Heart left ventricle (tissue), 16 donors: ENCODE measurements at regions not wholly inside any gene's neighbourhood (a gene's known extent, or its start where the extent isn't known, plus 50 kb on each side); places are given as distances from the start of the nearest gene placed in this dataset.

Experiments
- ATAC-seq, 4 donors: fragments of 200-7000 bp; cut with Tn5 transposase; one replicate each; pipeline ENCODE4 v1.9.1; 2020 to 2022; ENCODE audit warnings: moderate library complexity in 4 of 4, mild to moderate bottlenecking in 3 of 4, moderate number of reproducible peaks in 1 of 4
- DNase-seq, 5 donors: peaks; one replicate each; pipeline ENCODE4 v3.0.0-alpha.2; 2020
- H3K27ac ChIP-seq, 12 donors: fragments of 200-600 bp; sonication (generic) in 4 of 12; one replicate each; pipeline versions ENCODE4 v1.5.0 to v1.8.0; 2016 to 2022; ENCODE audit warnings: mild to moderate bottlenecking in 2 of 12
- H3K27me3 ChIP-seq, 9 donors: fragments of 200-600 bp; sonication (generic) in 2 of 9; one replicate each; pipeline versions ENCODE4 v1.5.1 to v1.8.0; 2016 to 2022; ENCODE audit warnings: mild to moderate bottlenecking in 3 of 9
- H3K36me3 ChIP-seq, 9 donors: fragments of 200-600 bp; sonication (generic) in 2 of 9; one replicate each; pipeline versions ENCODE4 v1.5.0 to v1.8.0; 2018 to 2022; ENCODE audit warnings: mild to moderate bottlenecking in 2 of 9
- H3K4me1 ChIP-seq, 12 donors: fragments of 200-600 bp; sonication (generic) in 4 of 12; one replicate each; pipeline versions ENCODE4 v1.5.0 to v1.8.0; 2016 to 2022; ENCODE audit warnings: mild to moderate bottlenecking in 3 of 12
- H3K4me3 ChIP-seq, 12 donors: fragments of 200-600 bp; sonication (generic) in 4 of 12; one replicate each; pipeline versions ENCODE4 v1.5.0 to v1.8.0; 2017 to 2022; ENCODE audit warnings: mild to moderate bottlenecking in 9 of 12, moderate library complexity in 4 of 12
- H3K9me3 ChIP-seq, 12 donors: fragments of 200-600 bp; sonication (generic) in 4 of 12; one replicate each; pipeline versions ENCODE4 v1.5.0 to v1.8.0; 2016 to 2022; ENCODE audit warnings: mild to moderate bottlenecking in 1 of 12
- POLR2A ChIP-seq, 2 donors: fragments of 450-650 bp; IDR thresholded peaks; one replicate each; pipeline ENCODE4 v1.6.1; 2017; ENCODE audit warnings: antibody characterized with exemption in 2 of 2, mild to moderate bottlenecking in 2 of 2, moderate library complexity in 2 of 2
- WGBS, 4 donors: extraction: QIAGEN DNeasy Blood & Tissue Kit in 2 of 4; methylation state at CpG; one replicate each; pipeline versions ENCODE4 v1.1.5 to v1.1.7; 2013 to 2018; 5-methylcytosine and 5-hydroxymethylcytosine counted together
- intact Hi-C, 10 donors: fragments of 100-400 bp; cut with DNase I; formaldehyde crosslinking; loops; one replicate each; pipeline versions ENCODE4 v1.11.1 to v1.14.2; 2022
- TF ChIP-seq, protein P1 (sequence below), 12 donors: fragments of 200-600 bp; sonication (generic) in 4 of 12; IDR thresholded peaks; one replicate each; pipeline versions ENCODE4 v1.5.0 to v1.8.0; 2018 to 2022; ENCODE audit warnings: antibody characterized with exemption in 12 of 12, mild to moderate bottlenecking in 5 of 12
- donor health status: ischemic (EF 13 %, LVEDD 7.1; RV severe dilation, severe dysfunction).
- donor health status: healthy with polysubstance abuse.
- donor health status: DM: no; HTN: yes; CAD: no.
- donor health status: DM: no; HTN: no; CAD: no.
- donor health status: ischemic (EF 25% LVEDD 6.9; RV normal size, moderate dysfunction).
- donor health status: ischemic (EF 25% LVEDD 5.7; RV mildly dilated, moderate dysfunction).
- donor health status: healthy.
- donor health status: DM: yes; HTN: yes; CAD: no.
- donor health status: ischemic (EF 35%, LVEDD 5.7; RV mildly dilated, moderate dysfunction).
- donor health status: nonischemic (EF 11% LVEDD 7.7; RV severe dilation, severe dysfunction).
- donor health status: DM: yes; HTN: yes; CAD: no.
- donor health status: PGD.
- donor health status: ischemic (EF 29% LVEDD 5.4; RV normal size, mild dysfunction).
- donor health status: nonischemic (EF 23%, LVEDD 6.1; RV moderate dilation, normal function).

DNA sequence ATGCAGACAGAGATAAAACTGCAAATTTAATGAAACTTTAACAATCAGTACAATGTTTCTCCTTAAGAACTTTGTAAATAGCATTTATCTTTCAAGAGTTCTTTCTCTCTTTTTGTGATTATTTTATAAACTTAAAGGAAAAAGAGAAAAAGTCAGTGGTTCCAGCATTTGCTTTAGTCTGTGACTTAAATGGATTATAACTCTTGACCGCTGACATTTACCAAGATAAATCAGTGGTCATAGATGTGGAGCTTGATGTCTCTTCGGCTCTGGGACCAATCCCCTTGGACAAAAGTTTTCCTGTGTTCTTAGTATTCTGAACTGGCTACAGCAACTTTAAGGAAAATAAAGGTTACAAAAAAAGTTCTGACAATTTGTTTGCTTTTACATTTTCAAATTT, 162.6 kb downstream of the TM9SF2 start:
- no peaks in the 10 kb centered on the region for H3K9me3 ChIP-seq
- intact Hi-C loops = loop anchor here in 2 of 10 donors (10.0 kb wide), 2 partner anchors 251 to 1441 kb away; no protein-coding TSS in a partner anchor
- no peaks in the 10 kb centered on the region for H3K36me3 ChIP-seq
- DNase-seq (no peak), ATAC-seq (no peak)
- 94 to 99% (median 97%) methylated on average over 2 of the region's 2 CpGs for WGBS, 4 donors
- peaks cover 0 to 6% (median under 1%) of the 10 kb centered on the region in 12 donors for H3K4me1 ChIP-seq
- no peak overlapping the region for H3K4me3 ChIP-seq
- H3K27me3 ChIP-seq = no peaks in the 10 kb centered on the region
- no peak overlapping the region for H3K27ac ChIP-seq
- no peak for TF ChIP-seq POLR2A (IDR thresholded peaks at IDR 0.05)
- TF ChIP-seq, protein P1, sequence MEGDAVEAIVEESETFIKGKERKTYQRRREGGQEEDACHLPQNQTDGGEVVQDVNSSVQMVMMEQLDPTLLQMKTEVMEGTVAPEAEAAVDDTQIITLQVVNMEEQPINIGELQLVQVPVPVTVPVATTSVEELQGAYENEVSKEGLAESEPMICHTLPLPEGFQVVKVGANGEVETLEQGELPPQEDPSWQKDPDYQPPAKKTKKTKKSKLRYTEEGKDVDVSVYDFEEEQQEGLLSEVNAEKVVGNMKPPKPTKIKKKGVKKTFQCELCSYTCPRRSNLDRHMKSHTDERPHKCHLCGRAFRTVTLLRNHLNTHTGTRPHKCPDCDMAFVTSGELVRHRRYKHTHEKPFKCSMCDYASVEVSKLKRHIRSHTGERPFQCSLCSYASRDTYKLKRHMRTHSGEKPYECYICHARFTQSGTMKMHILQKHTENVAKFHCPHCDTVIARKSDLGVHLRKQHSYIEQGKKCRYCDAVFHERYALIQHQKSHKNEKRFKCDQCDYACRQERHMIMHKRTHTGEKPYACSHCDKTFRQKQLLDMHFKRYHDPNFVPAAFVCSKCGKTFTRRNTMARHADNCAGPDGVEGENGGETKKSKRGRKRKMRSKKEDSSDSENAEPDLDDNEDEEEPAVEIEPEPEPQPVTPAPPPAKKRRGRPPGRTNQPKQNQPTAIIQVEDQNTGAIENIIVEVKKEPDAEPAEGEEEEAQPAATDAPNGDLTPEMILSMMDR (IDR thresholded peaks at IDR 0.05) = no peak

DNA sequence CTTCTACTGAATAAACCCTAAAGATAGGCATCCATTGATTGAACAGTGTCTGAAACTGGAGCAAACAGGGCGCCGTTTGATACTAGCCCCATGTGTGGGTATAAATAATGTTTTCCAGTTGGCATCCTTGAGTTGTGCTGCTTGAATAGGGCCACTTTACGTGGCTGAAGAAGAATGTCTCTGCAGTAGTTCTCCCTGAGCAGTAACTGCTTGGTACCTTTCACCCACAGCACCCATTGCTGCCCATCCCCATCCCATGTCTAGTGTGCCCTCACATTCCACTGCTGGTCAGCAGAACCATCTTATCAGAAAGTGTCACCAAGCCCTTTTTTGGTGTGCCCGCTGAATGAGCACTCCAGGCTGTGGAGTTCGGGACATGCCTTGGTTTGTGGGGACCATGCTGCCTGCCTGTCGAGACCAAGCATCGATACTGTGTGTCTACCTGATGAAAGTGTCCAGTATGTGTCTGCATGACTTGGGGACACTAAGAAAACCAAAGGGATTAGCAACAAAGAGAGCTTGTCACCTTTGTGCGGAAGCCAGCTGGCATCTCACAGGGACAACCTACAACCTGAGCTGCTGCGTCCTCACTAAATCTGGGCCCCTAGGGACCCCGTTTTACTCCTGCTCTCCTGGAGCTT, 162.0 kb downstream of the TM9SF2 start:
- WGBS, 4 donors = 95 to 100% (median 96%) methylated on average over 10 of the region's 10 CpGs
- DNase-seq (no peak), ATAC-seq (no peak)
- Histone ChIP-seq H3K27me3 (peaks cover 0 to 2% (median 0%) of the 10 kb centered on the region in 9 donors), H3K4me1 (peaks cover 0 to 10% (median 2%) of the 10 kb centered on the region in 12 donors), H3K9me3 (no peaks in the 10 kb centered on the region), H3K27ac (no peak overlapping the region), H3K36me3 (no peaks in the 10 kb centered on the region), H3K4me3 (no peak overlapping the region)
- intact Hi-C loops = loop anchor here in 2 of 10 donors (10.0 kb wide), 2 partner anchors 251 to 1441 kb away; no protein-coding TSS in a partner anchor
- TF ChIP-seq, protein P1 (IDR thresholded peaks at IDR 0.05) = no peak
- TF ChIP-seq POLR2A (IDR thresholded peaks at IDR 0.05) = no peak

DNA sequence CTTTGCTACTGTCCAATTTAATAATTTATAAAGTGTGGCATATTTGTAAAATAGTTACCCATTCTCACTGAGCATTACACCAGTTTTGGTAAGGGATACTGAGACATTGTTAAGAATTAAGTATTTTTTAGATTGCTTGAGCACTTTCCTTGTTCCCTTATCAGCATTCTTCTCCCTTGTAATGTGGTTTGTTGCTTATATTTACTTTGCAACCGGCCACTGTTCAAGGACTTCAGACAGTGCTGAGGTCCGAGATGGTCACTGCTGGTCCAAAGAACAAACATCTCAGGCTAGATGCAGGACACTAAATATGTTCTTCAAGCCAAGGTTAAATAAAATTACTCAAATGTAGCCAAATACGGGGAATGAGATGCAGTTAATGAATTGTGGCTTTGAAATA, 161.4 kb downstream of the TM9SF2 start:
- no peak overlapping the region for H3K27ac ChIP-seq
- no peaks in the 10 kb centered on the region for H3K36me3 ChIP-seq
- DNase-seq (no peak), ATAC-seq (no peak)
- no peak overlapping the region for H3K4me3 ChIP-seq
- H3K9me3 ChIP-seq = no peaks in the 10 kb centered on the region
- TF ChIP-seq POLR2A (IDR thresholded peaks at IDR 0.05) = no peak
- TF ChIP-seq, protein P1 (IDR thresholded peaks at IDR 0.05) = no peak
- WGBS, 4 donors = 85 to 95% (median 94%) methylated on average over 3 of the region's 3 CpGs
- intact Hi-C loops = loop anchor here in 2 of 10 donors (10.0 kb wide), 2 partner anchors 252 to 1442 kb away; no protein-coding TSS in a partner anchor
- peaks cover 0 to 16% (median 6%) of the 10 kb centered on the region in 12 donors for H3K4me1 ChIP-seq
- peaks cover 0 to 7% (median 0%) of the 10 kb centered on the region in 9 donors for H3K27me3 ChIP-seq

DNA sequence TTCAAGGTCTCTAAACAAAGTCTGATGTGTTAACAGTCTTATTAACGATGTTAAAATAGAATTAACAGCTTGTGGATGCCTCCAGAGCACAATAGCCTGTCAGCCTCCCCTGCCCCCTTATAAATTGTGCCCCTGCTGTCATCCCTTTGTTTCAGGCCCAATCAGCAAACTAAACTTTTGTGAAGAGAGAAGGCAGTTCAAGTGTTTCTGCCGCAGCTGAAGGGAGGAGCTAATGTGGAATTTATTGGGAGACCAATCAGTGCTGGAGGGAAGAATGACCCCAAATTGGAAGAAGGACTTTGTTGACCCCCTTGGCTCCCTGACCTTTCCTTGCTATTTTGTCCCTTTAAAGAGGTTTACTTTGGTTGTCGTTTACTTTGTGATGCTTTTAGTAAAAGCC, 160.5 kb downstream of the TM9SF2 start:
- Histone ChIP-seq H3K4me1 (peaks cover 0 to 23% (median 8%) of the 10 kb centered on the region in 12 donors), H3K27me3 (peaks cover 0 to 10% (median 0%) of the 10 kb centered on the region in 9 donors), H3K4me3 (no peak overlapping the region), H3K9me3 (no peaks in the 10 kb centered on the region), H3K36me3 (no peaks in the 10 kb centered on the region), H3K27ac (no peak overlapping the region)
- intact Hi-C loops = loop anchor here in 2 of 10 donors (10.0 kb wide), 2 partner anchors 253 to 1443 kb away; no protein-coding TSS in a partner anchor
- TF ChIP-seq, protein P1 (IDR thresholded peaks at IDR 0.05) = no peak
- no peak for TF ChIP-seq POLR2A (IDR thresholded peaks at IDR 0.05)
- ATAC-seq (no peak), DNase-seq (no peak)
- 89 to 94% (median 91%) methylated on average over 3 of the region's 3 CpGs for WGBS, 4 donors
